Endodermal cell (in vitro differentiated cells): ENCODE measurements at regions not wholly inside any gene's neighbourhood (a gene's known extent, or its start where the extent isn't known, plus 50 kb on each side); places are given as distances from the start of the nearest gene placed in this dataset.

Source experiments
- DNase-seq: peaks from one replicate; pipeline ENCODE4 v3.0.0-alpha.2; 2017
- H3K27ac ChIP-seq: 2 replicates; pipeline ENCODE4 v1.5.1; 2013; ENCODE audit warnings: mild to moderate bottlenecking, low read depth, low read length, moderate library complexity
- H3K27me3 ChIP-seq: 2 replicates; pipeline ENCODE4 v1.6.1; 2013; ENCODE audit warnings: mild to moderate bottlenecking, low read length, moderate library complexity; ENCODE audit not compliant: insufficient read depth, control insufficient read depth, poor library complexity, severe bottlenecking
- H3K36me3 ChIP-seq: 2 replicates; pipeline ENCODE4 v1.7.0; 2013; ENCODE audit warnings: mild to moderate bottlenecking, low read length, moderate library complexity; ENCODE audit not compliant: control insufficient read depth, insufficient read depth
- H3K4me1 ChIP-seq: one replicate; pipeline ENCODE4 v1.7.0; 2013; ENCODE audit warnings: low read length; ENCODE audit not compliant: control insufficient read depth, insufficient read depth
- H3K4me3 ChIP-seq: 2 replicates; pipeline ENCODE4 v1.5.1; 2013; ENCODE audit warnings: mild to moderate bottlenecking, low read length, moderate library complexity
- H3K9ac ChIP-seq: 2 replicates; pipeline ENCODE4 v1.6.1; 2013; ENCODE audit warnings: mild to moderate bottlenecking, low read length, moderate library complexity; ENCODE audit not compliant: poor library complexity, severe bottlenecking; ENCODE audit errors: extremely low read depth
- H3K9me3 ChIP-seq: 2 replicates; pipeline ENCODE4 v1.6.1; 2013; ENCODE audit warnings: mild to moderate bottlenecking, low read length, moderate library complexity; ENCODE audit not compliant: control insufficient read depth
- H3K27ac Mint-ChIP-seq: 2 replicates; pipeline ENCODE4 v1.8.0; 2020; ENCODE audit warnings: mixed read lengths
- H3K27me3 Mint-ChIP-seq: 2 replicates; pipeline ENCODE4 v1.8.0; 2021; ENCODE audit warnings: mild to moderate bottlenecking, mixed read lengths; ENCODE audit not compliant: insufficient read depth
- H3K36me3 Mint-ChIP-seq: 2 replicates; pipeline ENCODE4 v1.8.0; 2020; ENCODE audit warnings: low read depth, mixed read lengths
- H3K4me1 Mint-ChIP-seq: 2 replicates; pipeline ENCODE4 v1.8.0; 2020; ENCODE audit warnings: mixed read lengths
- H3K4me3 Mint-ChIP-seq: 2 replicates; pipeline ENCODE4 v1.8.0; 2020; ENCODE audit warnings: mild to moderate bottlenecking, moderate library complexity, mixed read lengths
- H3K9me3 Mint-ChIP-seq: 2 replicates; pipeline ENCODE4 v1.8.0; 2020; ENCODE audit warnings: mild to moderate bottlenecking, mixed read lengths
- CTCF ChIP-seq: fragments of 200-600 bp; sonication (generic); conservative IDR thresholded peaks from 2 replicates; pipeline ENCODE4 v1.5.0; 2021; ENCODE audit warnings: antibody characterized with exemption, mild to moderate bottlenecking
- WGBS, 2 experiments: methylation state at CpG; one replicate each; pipeline versions ENCODE4 v1.1.5 to v1.1.7; 2013; ENCODE audit warnings: missing lambda C conversion rate in 2 of 2, mixed read lengths in 1 of 2; ENCODE audit not compliant: insufficient coverage in 1 of 2, insufficient read length in 1 of 2; 5-methylcytosine and 5-hydroxymethylcytosine counted together

GRCh38 chr4:155548173-155548572, 118.5 kb upstream of the GUCY1A1 start:
- Mint-ChIP-seq H3K9me3 (peaks cover 14% of the 10 kb centered on the region), H3K4me3 (no peak overlapping the region), H3K27ac (no peak overlapping the region), H3K27me3 (no peaks in the 10 kb centered on the region), H3K4me1 (no peaks in the 10 kb centered on the region), H3K36me3 (no peaks in the 10 kb centered on the region)
- H3K9ac ChIP-seq, result no peak overlapping the region
- DNase-seq, result no peak
- no peaks in the 10 kb centered on the region for H3K36me3 ChIP-seq
- H3K27ac ChIP-seq, result no peak overlapping the region
- no peaks in the 10 kb centered on the region for H3K27me3 ChIP-seq
- WGBS, 2 experiments, result 77 to 93% methylated on average over 2 of the region's 2 CpGs
- no peak overlapping the region for H3K4me3 ChIP-seq
- peaks cover 22% of the 10 kb centered on the region for H3K9me3 ChIP-seq
- TF ChIP-seq CTCF, result no peak
- H3K4me1 ChIP-seq, result no peaks in the 10 kb centered on the region

GRCh38 chr4:155546451-155546850, 120.2 kb upstream of the GUCY1A1 start:
- H3K27me3 Mint-ChIP-seq, result no peaks in the 10 kb centered on the region
- H3K9me3 Mint-ChIP-seq, result peaks cover 6% of the 10 kb centered on the region
- no peaks in the 10 kb centered on the region for H3K36me3 Mint-ChIP-seq
- Histone ChIP-seq H3K4me1 (no peaks in the 10 kb centered on the region), H3K27me3 (no peaks in the 10 kb centered on the region), H3K9ac (no peak overlapping the region), H3K27ac (no peak overlapping the region), H3K36me3 (no peaks in the 10 kb centered on the region), H3K9me3 (peaks cover 10% of the 10 kb centered on the region), H3K4me3 (no peak overlapping the region)
- H3K4me1 Mint-ChIP-seq, result no peaks in the 10 kb centered on the region
- H3K4me3 Mint-ChIP-seq, result no peak overlapping the region
- no peak overlapping the region for H3K27ac Mint-ChIP-seq
- no peak for DNase-seq
- no peak for TF ChIP-seq CTCF
- WGBS, 2 experiments, result 91 to 100% methylated on average over 3 of the region's 3 CpGs

- no peak for TF ChIP-seq CTCF
- no peaks in the 10 kb centered on the region for H3K36me3 ChIP-seq
- no peak overlapping the region for H3K27ac ChIP-seq
- no peak for DNase-seq
- Mint-ChIP-seq H3K4me1 (no peaks in the 10 kb centered on the region), H3K27ac (no peak overlapping the region), H3K36me3 (no peaks in the 10 kb centered on the region), H3K27me3 (no peaks in the 10 kb centered on the region), H3K9me3 (peaks cover 6% of the 10 kb centered on the region), H3K4me3 (no peak overlapping the region)
- no peak overlapping the region for H3K9ac ChIP-seq
- no peaks in the 10 kb centered on the region for H3K4me1 ChIP-seq
- H3K4me3 ChIP-seq, result no peak overlapping the region
- H3K27me3 ChIP-seq, result no peaks in the 10 kb centered on the region
- 95% methylated on average over 1 of the region's 2 CpGs; no CpG with 5 or more reads in 1 of the 2 experiments for WGBS, 2 experiments
- H3K9me3 ChIP-seq, result peaks cover 10% of the 10 kb centered on the region
Observed at GRCh38 chr4:155545456-155545855, 121.2 kb upstream of the GUCY1A1 start.
